ENCODE measurements at regions not wholly inside any gene's neighbourhood (a gene's known extent, or its start where the extent isn't known, plus 50 kb on each side); places are given as distances from the start of the nearest gene placed in this dataset.

- Histone ChIP-seq H4K8ac (ENCODE audit: low read depth in 2 of 2, low read length in 2 of 2) (0 out of 4 replicates have a peak overlapping the region, but pooled peaks of 1 of the 2 experiments have one; percentile 65), H3K79me1 (ENCODE audit: low read depth in 1 of 2, low read length in 2 of 2) (no peaks in the 10 kb centered on the region), H2BK120ac (ENCODE audit: low read depth, low read length) (peak overlapping the region; percentile 92), H4K20me1 (ENCODE audit: insufficient read depth, low read length) (no peaks in the 10 kb centered on the region), H3K9ac (ENCODE audit: low read depth, low read length) (no peak overlapping the region), H3K56ac (ENCODE audit: extremely low read depth, insufficient read depth, low read length) (0 out of 2 replicates have a peak overlapping the region, but pooled peaks have one; percentile 9), H3K4ac (ENCODE audit: low read depth, low read length) (peak overlapping the region; percentile 78; the same call in 1 of the 2 replicates), H2BK5ac (ENCODE audit: low read depth, low read length, poor library complexity, severe bottlenecking) (no peak overlapping the region), H2BK15ac (ENCODE audit: low read depth, low read length) (no peak overlapping the region), H3K4me2 (ENCODE audit: low read depth, low read length) (peak overlapping the region; percentile 27; the same call in 1 of the 2 replicates), H3K4me1 (ENCODE audit: control insufficient read depth, insufficient read depth, low read length) (peaks cover 6% of the 10 kb centered on the region; the same call in 1 of the 2 replicates), H3K14ac (replicated peaks; ENCODE audit: low read depth, low read length) (peak overlapping the region; percentile 16; the same call in 1 of the 2 replicates), H2AK5ac (ENCODE audit: low read depth, low read length) (no peak overlapping the region), H4K5ac (ENCODE audit: low read depth, low read length) (no peak overlapping the region), H2AK9ac (replicated peaks; ENCODE audit: low read depth, low read length, poor library complexity) (no peak overlapping the region), H2BK20ac (ENCODE audit: low read depth, low read length) (peak overlapping the region; percentile 93), H3K27me3 (ENCODE audit: control insufficient read depth, insufficient read depth, low read length) (no peaks in the 10 kb centered on the region), H3K4me3 (ENCODE audit: insufficient read depth, low read depth, low read length) (no peak overlapping the region), H4K91ac (ENCODE audit: insufficient read depth, low read depth, low read length) (0 out of 2 replicates have a peak overlapping the region, but pooled peaks have one; percentile 6), H3K36me3 (ENCODE audit: control insufficient read depth, insufficient read depth, low read length) (no peaks in the 10 kb centered on the region), H3K9me1 (ENCODE audit: insufficient read depth, low read length) (no peaks in the 10 kb centered on the region), H2AFZ (replicated peaks; ENCODE audit: low read length, poor library complexity) (no peak overlapping the region), H3K23ac (ENCODE audit: low read depth, low read length) (no peak overlapping the region), H3K9me3 (ENCODE audit: control insufficient read depth, insufficient read depth, low read length) (no peaks in the 10 kb centered on the region), H3K18ac (ENCODE audit: low read depth, low read length) (peak overlapping the region; percentile 21; the same call in 1 of the 2 replicates), H3K27ac (ENCODE audit: insufficient read depth, low read length) (no peak overlapping the region)
- in situ Hi-C loops (cut with MboI; ENCODE audit: low sequenced_read_pairs) = no loop called here
- no CpG with 5 or more reads among the region's 2 CpGs for WGBS, 2 experiments (ENCODE audit: extremely low coverage in 2 of 2, insufficient read length in 1 of 2)
- ChIA-PET CTCF (interaction anchor here (1.2 to 1.4 kb wide), 2 partner anchors 10 to 97 kb away, joined by 5 read pairs; no protein-coding TSS in a partner anchor), POLR2A (ENCODE audit: unreplicated experiment) (no interaction called here)
- ATAC-seq (ENCODE audit: low read depth) (peak; percentile 38; the same call in 1 of the 2 replicates), DNase-seq (peak; percentile 77)
- no TSS peak for BruUV-seq (replicated peaks)
- peak; percentile 69 for TF ChIP-seq MXI1 (IDR thresholded peaks at IDR 0.05; ENCODE audit: borderline replicate concordance, low read depth, low read length)
- 0 out of 2 replicates have a peak, but pooled peaks have one; percentile 3 for TF ChIP-seq CEBPB (IDR thresholded peaks at IDR 0.05; ENCODE audit: low read depth, low read length)
- TF ChIP-seq USF2 (IDR thresholded peaks at IDR 0.05; ENCODE audit: low read depth, low read length) = no peak
- peak; percentile 50 for TF ChIP-seq FOS (IDR thresholded peaks at IDR 0.05; ENCODE audit: low read depth, low read length)
- no peak for TF ChIP-seq ELK1 (IDR thresholded peaks at IDR 0.05; ENCODE audit: borderline replicate concordance, low read depth, low read length)
- peak; percentile 98 for TF ChIP-seq BHLHE40 (IDR thresholded peaks at IDR 0.05; ENCODE audit: low read depth, low read length)
- dilution Hi-C loops (cut with HindIII; ENCODE audit: low sequenced_read_pairs, unreplicated experiment) = no loop called here
- intact Hi-C loops (cut with micrococcal nuclease) = loop anchor here (5.0 kb wide), 1 partner anchor 302 kb away; no protein-coding TSS in a partner anchor
Measured at GRCh38 chr3:8319935-8320634, 181.5 kb upstream of the LMCD1 start.

Measured in IMR-90 (cell line).